SU-DHL-6 (cell line): ENCODE measurements at regions not wholly inside any gene's neighbourhood (a gene's known extent, or its start where the extent isn't known, plus 50 kb on each side); places are given as distances from the start of the nearest gene placed in this dataset.

Experiments used
- CTCF ChIP-seq: fragments of 200-600 bp; sonication (generic); IDR thresholded peaks from one replicate; pipeline ENCODE4 v1.5.1; 2017; ENCODE audit warnings: antibody characterized with exemption, mild to moderate bottlenecking, low read length, moderate library complexity; ENCODE audit not compliant: insufficient read depth, poor library complexity, severe bottlenecking
- EZH2phosphoT487 ChIP-seq: fragments of 200-600 bp; sonication (generic), shearing (Covaris generic); conservative IDR thresholded peaks from 2 replicates; pipeline ENCODE4 v1.6.1; 2018; ENCODE audit warnings: mild to moderate bottlenecking, antibody characterized with exemption, low read length, moderate library complexity, mixed read lengths

GRCh38 chr4:60013464-60014184 lies 1186.5 kb upstream of the ADGRL3 start:
- TF ChIP-seq CTCF (no peak), EZH2phosphoT487 (no peak)
